Colonic mucosa (tissue), 4 donors: ENCODE measurements at regions not wholly inside any gene's neighbourhood (a gene's known extent, or its start where the extent isn't known, plus 50 kb on each side); places are given as distances from the start of the nearest gene placed in this dataset.

Experiments used
- DNase-seq: peaks from one replicate; pipeline ENCODE4 v3.0.0-alpha.2; 2020
- H3K27ac ChIP-seq: fragments of 200-600 bp; one replicate; pipeline ENCODE4 v1.8.0; 2021
- H3K27me3 ChIP-seq: fragments of 200-600 bp; one replicate; pipeline ENCODE4 v1.8.0; 2021
- H3K36me3 ChIP-seq: fragments of 200-600 bp; one replicate; pipeline ENCODE4 v1.8.0; 2021
- H3K4me1 ChIP-seq: fragments of 200-600 bp; one replicate; pipeline ENCODE4 v1.8.0; 2021; ENCODE audit warnings: mild to moderate bottlenecking
- H3K4me3 ChIP-seq: fragments of 200-600 bp; one replicate; pipeline ENCODE4 v1.8.0; 2021
- H3K9ac ChIP-seq, 2 donors: one replicate each; pipeline ENCODE4 v1.7.0; 2013; ENCODE audit warnings: control low read depth in 2 of 2, low read depth in 2 of 2, low read length in 2 of 2
- H3K9me3 ChIP-seq: fragments of 200-600 bp; one replicate; pipeline ENCODE4 v1.8.0; 2021
- CTCF ChIP-seq: fragments of 200-600 bp; IDR thresholded peaks from one replicate; pipeline ENCODE4 v1.8.0; 2022; ENCODE audit warnings: antibody characterized with exemption, mild to moderate bottlenecking
- intact Hi-C: fragments of 100-400 bp; cut with DNase I; formaldehyde crosslinking; loops from one replicate; pipeline ENCODE4 v1.14.1; 2022
- donor health status: healthy.
- donor health status: DM: no; HTN: no; CAD: no.
- donor health status: DM: no; HTN: no; CAD: no.

GRCh38 chr3:170721563-170721962 is 135.7 kb upstream of the SLC7A14 start:
- no peak overlapping the region for H3K4me3 ChIP-seq
- no peak overlapping the region for H3K9ac ChIP-seq
- no peaks in the 10 kb centered on the region for H3K9me3 ChIP-seq
- no peak overlapping the region for H3K27ac ChIP-seq
- H3K4me1 ChIP-seq = no peaks in the 10 kb centered on the region
- no peak for DNase-seq
- no peak for TF ChIP-seq CTCF
- intact Hi-C loops = no loop called here
- no peaks in the 10 kb centered on the region for H3K27me3 ChIP-seq
- no peaks in the 10 kb centered on the region for H3K36me3 ChIP-seq

GRCh38 chr3:170719300-170719699 is 133.4 kb upstream of the SLC7A14 start:
- Histone ChIP-seq H3K9ac (no peak overlapping the region), H3K4me3 (no peak overlapping the region), H3K36me3 (no peaks in the 10 kb centered on the region), H3K9me3 (no peaks in the 10 kb centered on the region), H3K27me3 (no peaks in the 10 kb centered on the region), H3K4me1 (no peaks in the 10 kb centered on the region), H3K27ac (no peak overlapping the region)
- no peak for TF ChIP-seq CTCF
- intact Hi-C loops = no loop called here
- no peak for DNase-seq

GRCh38 chr3:170718848-170719247 is 133.0 kb upstream of the SLC7A14 start:
- Histone ChIP-seq H3K4me3 (no peak overlapping the region), H3K27ac (no peak overlapping the region), H3K36me3 (no peaks in the 10 kb centered on the region), H3K9ac (no peak overlapping the region), H3K9me3 (no peaks in the 10 kb centered on the region), H3K27me3 (no peaks in the 10 kb centered on the region), H3K4me1 (no peaks in the 10 kb centered on the region)
- intact Hi-C loops = no loop called here
- no peak for DNase-seq
- TF ChIP-seq CTCF = no peak

- no peak overlapping the region for H3K27ac ChIP-seq
- H3K36me3 ChIP-seq = no peaks in the 10 kb centered on the region
- no peak for DNase-seq
- H3K9ac ChIP-seq = no peak overlapping the region
- TF ChIP-seq CTCF = no peak
- no peak overlapping the region for H3K4me3 ChIP-seq
- H3K9me3 ChIP-seq = no peaks in the 10 kb centered on the region
- no peaks in the 10 kb centered on the region for H3K4me1 ChIP-seq
- no peaks in the 10 kb centered on the region for H3K27me3 ChIP-seq
- intact Hi-C loops = no loop called here
Observed at GRCh38 chr3:170717410-170718402, 131.8 kb upstream of the SLC7A14 start.

- Histone ChIP-seq H3K27me3 (no peaks in the 10 kb centered on the region), H3K9ac (no peak overlapping the region), H3K36me3 (no peaks in the 10 kb centered on the region), H3K4me1 (no peaks in the 10 kb centered on the region), H3K27ac (no peak overlapping the region), H3K4me3 (no peak overlapping the region), H3K9me3 (no peaks in the 10 kb centered on the region)
- no peak for TF ChIP-seq CTCF
- DNase-seq = no peak
- intact Hi-C loops = no loop called here
Observed at GRCh38 chr3:170716172-170716805, 130.4 kb upstream of the SLC7A14 start.
